ENCODE measurements at regions not wholly inside any gene's neighbourhood (a gene's known extent, or its start where the extent isn't known, plus 50 kb on each side); places are given as distances from the start of the nearest gene placed in this dataset.

- TF ChIP-seq ZFP41 (CRISPR knock-in tag; IDR thresholded peaks at IDR 0.05; ENCODE audit: borderline replicate concordance): no peak
- no peak for TF ChIP-seq SRF (IDR thresholded peaks at IDR 0.05; ENCODE audit: low read depth, low read length)
- no peak for TF ChIP-seq HOXA7 (CRISPR knock-in tag; IDR thresholded peaks at IDR 0.05)
- no peak for TF ChIP-seq ZNF350 (CRISPR knock-in tag; IDR thresholded peaks at IDR 0.05; ENCODE audit: borderline replicate concordance, low read depth)
- no peak for TF ChIP-seq TCF7L2 (IDR thresholded peaks at IDR 0.05; ENCODE audit: low read depth, low read length)
- no peak for TF ChIP-seq BRCA1 (CRISPR knock-in tag; IDR thresholded peaks at IDR 0.05)
- TF ChIP-seq ZSCAN25 (CRISPR knock-in tag; IDR thresholded peaks at IDR 0.05): no peak
- no peak for TF ChIP-seq PCBP1 (IDR thresholded peaks at IDR 0.05; ENCODE audit: borderline replicate concordance, low read depth, low read length)
- TF ChIP-seq LBX2 (CRISPR knock-in tag; IDR thresholded peaks at IDR 0.05; ENCODE audit: borderline replicate concordance): no peak
- TF ChIP-seq ZBTB44 (CRISPR knock-in tag; IDR thresholded peaks at IDR 0.05): no peak
- no peak for TF ChIP-seq CTCF (CRISPR knock-in tag; IDR thresholded peaks at IDR 0.05)
- TF ChIP-seq RAD51 (IDR thresholded peaks at IDR 0.05; ENCODE audit: borderline replicate concordance): no peak
- TF ChIP-seq MAZ (IDR thresholded peaks at IDR 0.05; ENCODE audit: borderline replicate concordance, low read depth, low read length): no peak
- TF ChIP-seq MAZ (CRISPR knock-in tag; IDR thresholded peaks at IDR 0.05; ENCODE audit: low read depth): no peak
- no peak for TF ChIP-seq ATF3 (CRISPR knock-in tag; IDR thresholded peaks at IDR 0.05)
Observed at GRCh38 chr20:22921595-22922421, 113.3 kb upstream of the SSTR4 start.

All from HepG2 (cell line).